ENCODE measurements at regions not wholly inside any gene's neighbourhood (a gene's known extent, or its start where the extent isn't known, plus 50 kb on each side); places are given as distances from the start of the nearest gene placed in this dataset.

GRCh38 chr2:225993430-225993829 lies 593.9 kb downstream of the NYAP2 start:
- H3K4me1 Mint-ChIP-seq (ENCODE audit: low read depth in 2 of 2): no peaks in the 10 kb centered on the region
- H3K36me3 Mint-ChIP-seq (ENCODE audit: insufficient read depth): no peaks in the 10 kb centered on the region
- no peak overlapping the region for H3K4me3 Mint-ChIP-seq
- ATAC-seq (replicated peaks) (no peak), DNase-seq (no peak)
- H3K27me3 Mint-ChIP-seq: no peaks in the 10 kb centered on the region
- H3K9me3 Mint-ChIP-seq: peaks cover 0 to 4% of the 10 kb centered on the region in 2 donors
- no peak overlapping the region for H3K27ac Mint-ChIP-seq

GRCh38 chr2:225989809-225990208 lies 590.3 kb downstream of the NYAP2 start:
- Mint-ChIP-seq H3K4me1 (ENCODE audit: low read depth in 2 of 2) (no peaks in the 10 kb centered on the region), H3K36me3 (ENCODE audit: insufficient read depth) (no peaks in the 10 kb centered on the region), H3K9me3 (peaks cover 0 to 4% of the 10 kb centered on the region in 2 donors)

GRCh38 chr2:225980372-225980771 lies 580.9 kb downstream of the NYAP2 start:
- no peaks in the 10 kb centered on the region for H3K4me1 Mint-ChIP-seq (ENCODE audit: low read depth in 2 of 2)
- no peaks in the 10 kb centered on the region for H3K36me3 Mint-ChIP-seq (ENCODE audit: insufficient read depth)
- peaks cover 4 to 7% of the 10 kb centered on the region in 2 donors for H3K9me3 Mint-ChIP-seq
- ATAC-seq (replicated peaks) (no peak), DNase-seq (no peak)
- no peak overlapping the region for H3K4me3 Mint-ChIP-seq
- no peaks in the 10 kb centered on the region for H3K27me3 Mint-ChIP-seq
- H3K27ac Mint-ChIP-seq: no peak overlapping the region

More at GRCh38 chr2:225989809-225990208, 590.3 kb downstream of the NYAP2 start:
- ATAC-seq (replicated peaks): no peak
- Mint-ChIP-seq H3K4me3 (no peak overlapping the region), H3K27me3 (no peaks in the 10 kb centered on the region), H3K27ac (no peak overlapping the region)
- DNase-seq: no peak

GRCh38 chr2:225971433-225971832 lies 571.9 kb downstream of the NYAP2 start:
- DNase-seq (no peak), ATAC-seq (replicated peaks) (no peak)
- H3K4me1 Mint-ChIP-seq (ENCODE audit: low read depth in 2 of 2): no peaks in the 10 kb centered on the region
- no peak overlapping the region for H3K27ac Mint-ChIP-seq
- no peak overlapping the region for H3K4me3 Mint-ChIP-seq
- H3K9me3 Mint-ChIP-seq: peaks cover 0 to 3% of the 10 kb centered on the region in 2 donors
- no peaks in the 10 kb centered on the region for H3K27me3 Mint-ChIP-seq
- H3K36me3 Mint-ChIP-seq (ENCODE audit: insufficient read depth): no peaks in the 10 kb centered on the region

- Mint-ChIP-seq H3K36me3 (ENCODE audit: insufficient read depth) (no peaks in the 10 kb centered on the region), H3K4me1 (ENCODE audit: low read depth in 2 of 2) (no peaks in the 10 kb centered on the region), H3K27me3 (no peaks in the 10 kb centered on the region), H3K9me3 (peaks cover 1 to 17% of the 10 kb centered on the region in 2 donors), H3K27ac (no peak overlapping the region), H3K4me3 (no peak overlapping the region)
- DNase-seq: no peak
- ATAC-seq (replicated peaks): no peak
Observed at GRCh38 chr2:225948903-225949302, 549.4 kb downstream of the NYAP2 start.

GRCh38 chr2:225938991-225939390 lies 539.5 kb downstream of the NYAP2 start:
- no peak for ATAC-seq (replicated peaks)
- DNase-seq: no peak
- Mint-ChIP-seq H3K9me3 (peaks cover 5 to 7% of the 10 kb centered on the region in 2 donors), H3K4me3 (no peak overlapping the region), H3K27me3 (no peaks in the 10 kb centered on the region), H3K36me3 (ENCODE audit: insufficient read depth) (no peaks in the 10 kb centered on the region), H3K27ac (no peak overlapping the region), H3K4me1 (ENCODE audit: low read depth in 2 of 2) (no peaks in the 10 kb centered on the region)

GRCh38 chr2:225937625-225938187 lies 538.2 kb downstream of the NYAP2 start:
- Mint-ChIP-seq H3K4me1 (ENCODE audit: low read depth in 2 of 2) (no peaks in the 10 kb centered on the region), H3K4me3 (no peak overlapping the region), H3K27ac (no peak overlapping the region), H3K9me3 (peaks cover 5 to 7% of the 10 kb centered on the region in 2 donors), H3K27me3 (no peaks in the 10 kb centered on the region), H3K36me3 (ENCODE audit: insufficient read depth) (no peaks in the 10 kb centered on the region)
- ATAC-seq (replicated peaks): no peak
- no peak for DNase-seq

GRCh38 chr2:225932811-225933413 lies 533.4 kb downstream of the NYAP2 start:
- Mint-ChIP-seq H3K36me3 (ENCODE audit: insufficient read depth) (no peaks in the 10 kb centered on the region), H3K27me3 (no peaks in the 10 kb centered on the region), H3K4me1 (ENCODE audit: low read depth in 2 of 2) (no peaks in the 10 kb centered on the region), H3K9me3 (peaks cover 3 to 7% of the 10 kb centered on the region in 2 donors), H3K27ac (no peak overlapping the region), H3K4me3 (no peak overlapping the region)
- DNase-seq (no peak), ATAC-seq (replicated peaks) (no peak)

GRCh38 chr2:225930687-225931086 lies 531.2 kb downstream of the NYAP2 start:
- DNase-seq (no peak), ATAC-seq (replicated peaks) (no peak)
- Mint-ChIP-seq H3K4me1 (ENCODE audit: low read depth in 2 of 2) (no peaks in the 10 kb centered on the region), H3K9me3 (peaks cover 0 to 1% of the 10 kb centered on the region in 2 donors), H3K27me3 (no peaks in the 10 kb centered on the region), H3K36me3 (ENCODE audit: insufficient read depth) (no peaks in the 10 kb centered on the region), H3K4me3 (no peak overlapping the region), H3K27ac (no peak overlapping the region)

GRCh38 chr2:225920621-225921220 lies 521.2 kb downstream of the NYAP2 start:
- ATAC-seq (replicated peaks) (no peak), DNase-seq (no peak)
- no peaks in the 10 kb centered on the region for H3K27me3 Mint-ChIP-seq
- H3K4me3 Mint-ChIP-seq: no peak overlapping the region
- peaks cover 3 to 21% of the 10 kb centered on the region in 2 donors for H3K9me3 Mint-ChIP-seq
- no peak overlapping the region for H3K27ac Mint-ChIP-seq
- no peaks in the 10 kb centered on the region for H3K36me3 Mint-ChIP-seq (ENCODE audit: insufficient read depth)
- no peaks in the 10 kb centered on the region for H3K4me1 Mint-ChIP-seq (ENCODE audit: low read depth in 2 of 2)

GRCh38 chr2:225916692-225917091 lies 517.2 kb downstream of the NYAP2 start:
- ATAC-seq (replicated peaks): no peak
- no peak for DNase-seq
- H3K9me3 Mint-ChIP-seq: peaks cover 2 to 26% of the 10 kb centered on the region in 2 donors
- H3K27me3 Mint-ChIP-seq: no peaks in the 10 kb centered on the region
- H3K4me3 Mint-ChIP-seq: no peak overlapping the region
- H3K4me1 Mint-ChIP-seq (ENCODE audit: low read depth in 2 of 2): no peaks in the 10 kb centered on the region
- no peak overlapping the region for H3K27ac Mint-ChIP-seq
- no peaks in the 10 kb centered on the region for H3K36me3 Mint-ChIP-seq (ENCODE audit: insufficient read depth)

- ATAC-seq (replicated peaks): no peak
- no peak for DNase-seq
- Mint-ChIP-seq H3K4me1 (ENCODE audit: low read depth in 2 of 2) (no peaks in the 10 kb centered on the region), H3K36me3 (ENCODE audit: insufficient read depth) (no peaks in the 10 kb centered on the region), H3K27ac (no peak overlapping the region), H3K4me3 (no peak overlapping the region), H3K9me3 (peaks cover 0 to 8% of the 10 kb centered on the region in 2 donors), H3K27me3 (no peaks in the 10 kb centered on the region)
Observed at GRCh38 chr2:225911019-225911418, 511.5 kb downstream of the NYAP2 start.

GRCh38 chr2:225895126-225895525 lies 495.6 kb downstream of the NYAP2 start:
- H3K27me3 Mint-ChIP-seq: no peaks in the 10 kb centered on the region
- no peaks in the 10 kb centered on the region for H3K36me3 Mint-ChIP-seq (ENCODE audit: insufficient read depth)
- no peak overlapping the region for H3K4me3 Mint-ChIP-seq
- H3K4me1 Mint-ChIP-seq (ENCODE audit: low read depth in 2 of 2): no peaks in the 10 kb centered on the region
- H3K27ac Mint-ChIP-seq: no peak overlapping the region
- H3K9me3 Mint-ChIP-seq: peaks cover 0 to 2% of the 10 kb centered on the region in 2 donors
- DNase-seq: no peak
- ATAC-seq (replicated peaks): no peak

Measured in effector memory CD8-positive, alpha-beta T cell (primary cell).